ENCODE measurements at regions not wholly inside any gene's neighbourhood (a gene's known extent, or its start where the extent isn't known, plus 50 kb on each side); places are given as distances from the start of the nearest gene placed in this dataset.

DNA sequence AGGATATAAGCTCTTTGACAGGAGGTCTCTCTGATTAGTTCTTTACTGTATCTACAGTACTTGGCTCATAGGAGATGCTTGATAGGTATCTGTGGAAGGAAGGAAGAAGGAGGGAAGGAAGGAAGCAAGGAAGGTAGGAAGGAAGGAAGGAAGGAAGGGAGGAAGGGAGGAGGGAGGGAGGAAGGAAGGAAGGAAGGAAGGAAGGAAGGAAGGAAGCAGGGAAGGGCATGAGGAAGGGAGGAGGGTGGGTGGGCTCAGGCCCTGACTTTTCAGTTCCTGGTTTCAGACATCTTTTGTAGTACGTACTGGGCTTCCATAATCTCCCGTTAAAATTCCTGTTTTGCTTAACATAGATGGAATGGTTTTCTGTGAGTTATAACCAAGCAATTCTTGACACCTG is 175.0 kb upstream of the NUDT4 start:
- Histone ChIP-seq H2AFZ (replicated peaks; ENCODE audit: low read length, poor library complexity) (no peak overlapping the region), H3K79me1 (ENCODE audit: low read depth in 1 of 2, low read length in 2 of 2) (no peaks in the 10 kb centered on the region), H3K4me1 (ENCODE audit: control insufficient read depth, insufficient read depth, low read length) (peaks cover 16% of the 10 kb centered on the region), H3K14ac (replicated peaks; ENCODE audit: low read depth, low read length) (no peak overlapping the region), H4K20me1 (ENCODE audit: insufficient read depth, low read length) (no peaks in the 10 kb centered on the region), H2AK9ac (replicated peaks; ENCODE audit: low read depth, low read length, poor library complexity) (no peak overlapping the region), H3K27ac (ENCODE audit: insufficient read depth, low read length) (no peak overlapping the region), H3K9me1 (ENCODE audit: insufficient read depth, low read length) (peaks cover 6% of the 10 kb centered on the region), H2BK120ac (ENCODE audit: low read depth, low read length) (no peak overlapping the region), H3K23ac (ENCODE audit: low read depth, low read length) (no peak overlapping the region), H4K91ac (ENCODE audit: insufficient read depth, low read depth, low read length) (no peak overlapping the region), H3K4me3 (ENCODE audit: insufficient read depth, low read depth, low read length) (no peak overlapping the region), H2BK5ac (ENCODE audit: low read depth, low read length, poor library complexity, severe bottlenecking) (no peak overlapping the region), H2BK15ac (ENCODE audit: low read depth, low read length) (no peak overlapping the region), H3K9me3 (ENCODE audit: control insufficient read depth, insufficient read depth, low read length) (no peaks in the 10 kb centered on the region), H3K18ac (ENCODE audit: low read depth, low read length) (no peak overlapping the region), H2BK20ac (ENCODE audit: low read depth, low read length) (no peak overlapping the region), H3K4ac (ENCODE audit: low read depth, low read length) (no peak overlapping the region), H2AK5ac (ENCODE audit: low read depth, low read length) (peak overlapping the region; percentile 44; the same call in 1 of the 2 replicates), H3K9ac (ENCODE audit: low read depth, low read length) (no peak overlapping the region), H3K4me2 (ENCODE audit: low read depth, low read length) (no peak overlapping the region), H3K56ac (ENCODE audit: extremely low read depth, insufficient read depth, low read length) (no peak overlapping the region), H3K36me3 (ENCODE audit: control insufficient read depth, insufficient read depth, low read length) (no peaks in the 10 kb centered on the region), H4K5ac (ENCODE audit: low read depth, low read length) (no peak overlapping the region), H4K8ac (ENCODE audit: low read depth in 2 of 2, low read length in 2 of 2) (no peak overlapping the region), H3K27me3 (ENCODE audit: control insufficient read depth, insufficient read depth, low read length) (no peaks in the 10 kb centered on the region)
- TF ChIP-seq, protein P1, sequence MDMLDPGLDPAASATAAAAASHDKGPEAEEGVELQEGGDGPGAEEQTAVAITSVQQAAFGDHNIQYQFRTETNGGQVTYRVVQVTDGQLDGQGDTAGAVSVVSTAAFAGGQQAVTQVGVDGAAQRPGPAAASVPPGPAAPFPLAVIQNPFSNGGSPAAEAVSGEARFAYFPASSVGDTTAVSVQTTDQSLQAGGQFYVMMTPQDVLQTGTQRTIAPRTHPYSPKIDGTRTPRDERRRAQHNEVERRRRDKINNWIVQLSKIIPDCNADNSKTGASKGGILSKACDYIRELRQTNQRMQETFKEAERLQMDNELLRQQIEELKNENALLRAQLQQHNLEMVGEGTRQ (IDR thresholded peaks at IDR 0.05; ENCODE audit: low read depth, low read length), result no peak
- TF ChIP-seq MXI1 (IDR thresholded peaks at IDR 0.05; ENCODE audit: borderline replicate concordance, low read depth, low read length), result no peak
- no peak for TF ChIP-seq MAFK (IDR thresholded peaks at IDR 0.05; ENCODE audit: low read depth, low read length)
- TF ChIP-seq, protein P2, sequence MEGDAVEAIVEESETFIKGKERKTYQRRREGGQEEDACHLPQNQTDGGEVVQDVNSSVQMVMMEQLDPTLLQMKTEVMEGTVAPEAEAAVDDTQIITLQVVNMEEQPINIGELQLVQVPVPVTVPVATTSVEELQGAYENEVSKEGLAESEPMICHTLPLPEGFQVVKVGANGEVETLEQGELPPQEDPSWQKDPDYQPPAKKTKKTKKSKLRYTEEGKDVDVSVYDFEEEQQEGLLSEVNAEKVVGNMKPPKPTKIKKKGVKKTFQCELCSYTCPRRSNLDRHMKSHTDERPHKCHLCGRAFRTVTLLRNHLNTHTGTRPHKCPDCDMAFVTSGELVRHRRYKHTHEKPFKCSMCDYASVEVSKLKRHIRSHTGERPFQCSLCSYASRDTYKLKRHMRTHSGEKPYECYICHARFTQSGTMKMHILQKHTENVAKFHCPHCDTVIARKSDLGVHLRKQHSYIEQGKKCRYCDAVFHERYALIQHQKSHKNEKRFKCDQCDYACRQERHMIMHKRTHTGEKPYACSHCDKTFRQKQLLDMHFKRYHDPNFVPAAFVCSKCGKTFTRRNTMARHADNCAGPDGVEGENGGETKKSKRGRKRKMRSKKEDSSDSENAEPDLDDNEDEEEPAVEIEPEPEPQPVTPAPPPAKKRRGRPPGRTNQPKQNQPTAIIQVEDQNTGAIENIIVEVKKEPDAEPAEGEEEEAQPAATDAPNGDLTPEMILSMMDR (conservative IDR thresholded peaks at IDR 0.05; ENCODE audit: low read depth, low read length), result no peak
- TF ChIP-seq CHD1 (IDR thresholded peaks at IDR 0.05; ENCODE audit: low read depth, low read length), result no peak
- TF ChIP-seq POLR2A (IDR thresholded peaks at IDR 0.05; ENCODE audit: low read depth, low read length), result no peak
- POLR2A ChIA-PET (ENCODE audit: unreplicated experiment), result no interaction called here
- intact Hi-C loops (cut with micrococcal nuclease), result no loop called here
- DNase-seq (no peak), ATAC-seq (ENCODE audit: low read depth) (no peak)
- no CpG with 5 or more reads among the region's 2 CpGs for WGBS, 2 experiments (ENCODE audit: extremely low coverage in 2 of 2, insufficient read length in 1 of 2)
- in situ Hi-C loops (cut with MboI; ENCODE audit: low sequenced_read_pairs), result no loop called here
- dilution Hi-C loops (cut with HindIII; ENCODE audit: low sequenced_read_pairs, unreplicated experiment), result no loop called here
- CTCF ChIA-PET, result no interaction called here
- no TSS peak for BruUV-seq (replicated peaks)

Data from IMR-90 (cell line).